Neural cell (in vitro differentiated cells): ENCODE measurements at regions not wholly inside any gene's neighbourhood (a gene's known extent, or its start where the extent isn't known, plus 50 kb on each side); places are given as distances from the start of the nearest gene placed in this dataset.

ENCODE experiments used
- EZH2 ChIP-seq: fragments of 200-600, 300-800 bp; shearing (Covaris generic), sonication (generic); IDR thresholded peaks from 2 replicates; pipeline ENCODE4 v1.6.1; 2014; ENCODE audit warnings: antibody characterized with exemption, low read length, borderline replicate concordance, mild to moderate bottlenecking; ENCODE audit not compliant: insufficient read depth, poor library complexity, severe bottlenecking
- SMC3 ChIP-seq: fragments of 450-650 bp; conservative IDR thresholded peaks from 2 replicates; pipeline ENCODE4 v1.6.1; 2014; ENCODE audit warnings: antibody characterized with exemption, mild to moderate bottlenecking, moderate library complexity; ENCODE audit not compliant: poor library complexity
- TF ChIP-seq, protein P1 (sequence below): fragments of 450-650 bp; IDR thresholded peaks from 2 replicates; pipeline ENCODE4 v1.5.1; 2014; ENCODE audit warnings: antibody characterized with exemption, mild to moderate bottlenecking, moderate library complexity; ENCODE audit not compliant: poor library complexity, severe bottlenecking

DNA sequence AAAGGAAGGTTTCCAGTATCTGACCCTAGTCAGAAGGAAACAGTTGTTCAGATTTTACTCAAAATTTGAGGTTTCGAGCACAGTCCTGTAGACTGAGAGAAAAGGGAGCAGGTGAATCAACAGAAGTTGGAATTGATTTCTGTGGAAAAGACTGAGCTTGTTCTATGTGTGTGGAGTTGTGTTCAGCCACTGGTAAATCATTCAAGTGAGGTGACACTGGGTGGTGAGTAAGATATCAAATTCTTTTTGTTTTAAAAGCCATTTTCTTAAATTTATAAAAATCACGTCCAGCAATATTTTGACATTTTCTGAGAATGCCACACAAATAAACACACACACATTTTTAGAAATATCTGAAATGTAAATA, 165.1 kb downstream of the HGF start:
- no peak for TF ChIP-seq EZH2
- TF ChIP-seq, protein P1, sequence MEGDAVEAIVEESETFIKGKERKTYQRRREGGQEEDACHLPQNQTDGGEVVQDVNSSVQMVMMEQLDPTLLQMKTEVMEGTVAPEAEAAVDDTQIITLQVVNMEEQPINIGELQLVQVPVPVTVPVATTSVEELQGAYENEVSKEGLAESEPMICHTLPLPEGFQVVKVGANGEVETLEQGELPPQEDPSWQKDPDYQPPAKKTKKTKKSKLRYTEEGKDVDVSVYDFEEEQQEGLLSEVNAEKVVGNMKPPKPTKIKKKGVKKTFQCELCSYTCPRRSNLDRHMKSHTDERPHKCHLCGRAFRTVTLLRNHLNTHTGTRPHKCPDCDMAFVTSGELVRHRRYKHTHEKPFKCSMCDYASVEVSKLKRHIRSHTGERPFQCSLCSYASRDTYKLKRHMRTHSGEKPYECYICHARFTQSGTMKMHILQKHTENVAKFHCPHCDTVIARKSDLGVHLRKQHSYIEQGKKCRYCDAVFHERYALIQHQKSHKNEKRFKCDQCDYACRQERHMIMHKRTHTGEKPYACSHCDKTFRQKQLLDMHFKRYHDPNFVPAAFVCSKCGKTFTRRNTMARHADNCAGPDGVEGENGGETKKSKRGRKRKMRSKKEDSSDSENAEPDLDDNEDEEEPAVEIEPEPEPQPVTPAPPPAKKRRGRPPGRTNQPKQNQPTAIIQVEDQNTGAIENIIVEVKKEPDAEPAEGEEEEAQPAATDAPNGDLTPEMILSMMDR, result no peak
- no peak for TF ChIP-seq SMC3
